ENCODE measurements at regions not wholly inside any gene's neighbourhood (a gene's known extent, or its start where the extent isn't known, plus 50 kb on each side); places are given as distances from the start of the nearest gene placed in this dataset.

GRCh38 chr1:87598429-87598828 lies 269.7 kb downstream of the LMO4 start:
- ChIA-PET POLR2A (no interaction called here), CTCF (no interaction called here)
- H3K4me1 Mint-ChIP-seq (ENCODE audit: low read depth) = no peaks in the 10 kb centered on the region
- no peaks in the 10 kb centered on the region for H3K9me3 Mint-ChIP-seq
- H3K4me3 Mint-ChIP-seq = no peak overlapping the region
- ATAC-seq (no peak), DNase-seq (no peak)
- H3K27ac Mint-ChIP-seq = no peak overlapping the region
- H3K36me3 Mint-ChIP-seq (ENCODE audit: low read depth) = no peaks in the 10 kb centered on the region
- no peaks in the 10 kb centered on the region for H3K27me3 Mint-ChIP-seq
- intact Hi-C loops (cut with micrococcal nuclease) = no loop called here
- TF ChIP-seq, protein P1, sequence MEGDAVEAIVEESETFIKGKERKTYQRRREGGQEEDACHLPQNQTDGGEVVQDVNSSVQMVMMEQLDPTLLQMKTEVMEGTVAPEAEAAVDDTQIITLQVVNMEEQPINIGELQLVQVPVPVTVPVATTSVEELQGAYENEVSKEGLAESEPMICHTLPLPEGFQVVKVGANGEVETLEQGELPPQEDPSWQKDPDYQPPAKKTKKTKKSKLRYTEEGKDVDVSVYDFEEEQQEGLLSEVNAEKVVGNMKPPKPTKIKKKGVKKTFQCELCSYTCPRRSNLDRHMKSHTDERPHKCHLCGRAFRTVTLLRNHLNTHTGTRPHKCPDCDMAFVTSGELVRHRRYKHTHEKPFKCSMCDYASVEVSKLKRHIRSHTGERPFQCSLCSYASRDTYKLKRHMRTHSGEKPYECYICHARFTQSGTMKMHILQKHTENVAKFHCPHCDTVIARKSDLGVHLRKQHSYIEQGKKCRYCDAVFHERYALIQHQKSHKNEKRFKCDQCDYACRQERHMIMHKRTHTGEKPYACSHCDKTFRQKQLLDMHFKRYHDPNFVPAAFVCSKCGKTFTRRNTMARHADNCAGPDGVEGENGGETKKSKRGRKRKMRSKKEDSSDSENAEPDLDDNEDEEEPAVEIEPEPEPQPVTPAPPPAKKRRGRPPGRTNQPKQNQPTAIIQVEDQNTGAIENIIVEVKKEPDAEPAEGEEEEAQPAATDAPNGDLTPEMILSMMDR (IDR thresholded peaks at IDR 0.05) = no peak

- TF ChIP-seq, protein P1 (IDR thresholded peaks at IDR 0.05) = no peak
- H3K4me1 Mint-ChIP-seq (ENCODE audit: low read depth) = no peaks in the 10 kb centered on the region
- H3K36me3 Mint-ChIP-seq (ENCODE audit: low read depth) = no peaks in the 10 kb centered on the region
- intact Hi-C loops (cut with micrococcal nuclease) = no loop called here
- ChIA-PET CTCF (no interaction called here), POLR2A (no interaction called here)
- no peak for ATAC-seq
- DNase-seq = no peak
- no peaks in the 10 kb centered on the region for H3K9me3 Mint-ChIP-seq
- no peak overlapping the region for H3K27ac Mint-ChIP-seq
- H3K27me3 Mint-ChIP-seq = no peaks in the 10 kb centered on the region
- H3K4me3 Mint-ChIP-seq = no peak overlapping the region
These were observed 270.9 kb downstream of the LMO4 start for GRCh38 chr1:87599569-87599968.

DNA sequence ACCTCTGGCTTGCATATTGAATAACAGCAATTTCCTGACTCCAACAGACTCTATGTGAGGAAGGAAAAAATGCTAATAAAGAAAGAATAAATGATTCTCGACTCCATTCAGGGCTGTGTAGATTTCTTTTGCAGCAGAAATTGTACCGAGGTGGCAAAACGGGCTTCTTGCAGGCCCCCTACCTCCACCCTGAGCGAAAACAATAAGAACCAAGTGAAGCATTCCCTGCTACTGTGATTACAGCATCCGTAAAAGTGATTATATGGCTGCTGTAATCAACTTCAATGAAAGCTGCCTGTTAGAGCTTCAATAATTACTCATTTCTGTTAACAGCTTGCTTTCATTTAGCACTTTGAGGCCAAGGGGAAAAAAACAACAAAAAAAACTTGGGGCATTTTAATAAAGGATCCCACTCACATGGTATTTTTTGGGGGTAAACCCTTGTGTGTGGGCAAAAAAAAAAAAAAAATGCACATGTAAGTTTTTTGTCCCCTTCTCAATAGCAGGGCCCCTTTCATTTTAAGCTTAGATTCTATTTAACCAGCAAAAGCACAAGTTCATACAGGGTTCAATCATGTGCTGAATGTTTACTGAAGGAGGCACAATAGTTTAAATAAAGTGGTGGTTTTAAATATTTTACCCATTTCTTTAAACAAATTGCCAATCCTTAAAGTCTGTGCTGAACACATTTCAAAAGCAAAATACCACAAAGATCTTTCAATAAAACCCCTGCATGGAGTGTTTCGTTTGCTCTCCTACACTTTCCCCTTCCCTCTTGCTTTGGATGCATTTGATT lies 271.6 kb downstream of the LMO4 start:
- CTCF ChIA-PET = no interaction called here
- POLR2A ChIA-PET = no interaction called here
- peaks cover 2% of the 10 kb centered on the region for H3K27me3 Mint-ChIP-seq
- intact Hi-C loops (cut with micrococcal nuclease) = no loop called here
- H3K36me3 Mint-ChIP-seq (ENCODE audit: low read depth) = no peaks in the 10 kb centered on the region
- DNase-seq (no peak), ATAC-seq (no peak)
- H3K4me1 Mint-ChIP-seq (ENCODE audit: low read depth) = no peaks in the 10 kb centered on the region
- no peak overlapping the region for H3K4me3 Mint-ChIP-seq
- H3K27ac Mint-ChIP-seq = no peak overlapping the region
- H3K9me3 Mint-ChIP-seq = no peaks in the 10 kb centered on the region
- TF ChIP-seq, protein P1 (IDR thresholded peaks at IDR 0.05) = no peak

DNA sequence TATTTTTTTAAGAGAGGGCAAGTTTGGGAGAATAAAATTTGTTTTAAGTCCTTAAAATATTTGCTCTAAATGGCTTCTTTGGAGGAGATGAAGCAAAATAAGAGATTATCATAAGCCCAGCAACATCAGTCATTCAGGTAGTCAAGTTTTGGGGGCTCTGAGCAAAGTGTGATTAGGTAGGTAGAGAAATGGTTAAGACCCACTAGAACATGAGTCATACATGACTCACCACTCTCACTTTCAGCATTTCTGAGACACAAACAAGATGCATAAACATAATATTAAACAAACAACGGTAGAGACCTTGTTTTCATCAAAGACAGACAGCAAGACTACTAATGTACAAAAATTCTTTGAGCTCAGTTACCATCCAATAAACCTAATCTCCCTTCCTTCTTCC lies 272.2 kb downstream of the LMO4 start:
- H3K9me3 Mint-ChIP-seq = no peaks in the 10 kb centered on the region
- intact Hi-C loops (cut with micrococcal nuclease) = no loop called here
- H3K4me1 Mint-ChIP-seq (ENCODE audit: low read depth) = no peaks in the 10 kb centered on the region
- ChIA-PET POLR2A (no interaction called here), CTCF (no interaction called here)
- ATAC-seq (no peak), DNase-seq (no peak)
- peaks cover 4% of the 10 kb centered on the region for H3K27me3 Mint-ChIP-seq
- H3K27ac Mint-ChIP-seq = no peak overlapping the region
- TF ChIP-seq, protein P1 (IDR thresholded peaks at IDR 0.05) = no peak
- no peaks in the 10 kb centered on the region for H3K36me3 Mint-ChIP-seq (ENCODE audit: low read depth)
- no peak overlapping the region for H3K4me3 Mint-ChIP-seq

GRCh38 chr1:87603626-87604025 lies 274.9 kb downstream of the LMO4 start:
- Mint-ChIP-seq H3K9me3 (no peaks in the 10 kb centered on the region), H3K27ac (no peak overlapping the region), H3K27me3 (peaks cover 4% of the 10 kb centered on the region), H3K4me3 (no peak overlapping the region), H3K4me1 (ENCODE audit: low read depth) (no peaks in the 10 kb centered on the region), H3K36me3 (ENCODE audit: low read depth) (no peaks in the 10 kb centered on the region)
- intact Hi-C loops (cut with micrococcal nuclease) = no loop called here
- ChIA-PET POLR2A (no interaction called here), CTCF (no interaction called here)
- TF ChIP-seq, protein P1 (IDR thresholded peaks at IDR 0.05) = no peak
- no peak for ATAC-seq
- DNase-seq = no peak

Data from activated CD8-positive, alpha-beta T cell treated with anti-CD3 and anti-CD28 coated beads for 36 hours (primary cell).